ENCODE measurements at regions not wholly inside any gene's neighbourhood (a gene's known extent, or its start where the extent isn't known, plus 50 kb on each side); places are given as distances from the start of the nearest gene placed in this dataset.

DNA sequence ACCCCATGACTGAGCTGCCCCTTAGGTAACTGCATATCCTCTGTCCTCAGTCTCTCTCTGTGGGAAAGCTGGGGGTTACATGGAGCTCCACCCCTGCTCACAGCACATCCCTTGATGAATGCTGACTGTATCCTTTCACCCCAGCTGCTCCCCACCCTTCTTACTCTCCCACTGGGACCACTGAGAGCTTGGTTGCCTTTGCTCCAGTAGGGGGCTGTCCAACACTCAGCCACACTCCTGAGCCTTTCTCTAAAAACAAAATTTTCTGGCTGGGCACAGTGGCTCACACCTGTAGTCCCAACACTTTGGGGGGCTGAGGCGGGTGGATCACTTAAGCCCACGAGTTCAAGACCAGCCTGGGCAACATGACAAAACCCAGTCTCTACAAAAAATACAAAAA is 55.4 kb upstream of the EPCAM start:
- TF ChIP-seq YY1 (IDR thresholded peaks at IDR 0.05; ENCODE audit: low read depth) (no peak), TAF1 (IDR thresholded peaks at IDR 0.05; ENCODE audit: low read depth) (no peak), TEAD4 (IDR thresholded peaks at IDR 0.05) (no peak)
- TF ChIP-seq, protein P1, sequence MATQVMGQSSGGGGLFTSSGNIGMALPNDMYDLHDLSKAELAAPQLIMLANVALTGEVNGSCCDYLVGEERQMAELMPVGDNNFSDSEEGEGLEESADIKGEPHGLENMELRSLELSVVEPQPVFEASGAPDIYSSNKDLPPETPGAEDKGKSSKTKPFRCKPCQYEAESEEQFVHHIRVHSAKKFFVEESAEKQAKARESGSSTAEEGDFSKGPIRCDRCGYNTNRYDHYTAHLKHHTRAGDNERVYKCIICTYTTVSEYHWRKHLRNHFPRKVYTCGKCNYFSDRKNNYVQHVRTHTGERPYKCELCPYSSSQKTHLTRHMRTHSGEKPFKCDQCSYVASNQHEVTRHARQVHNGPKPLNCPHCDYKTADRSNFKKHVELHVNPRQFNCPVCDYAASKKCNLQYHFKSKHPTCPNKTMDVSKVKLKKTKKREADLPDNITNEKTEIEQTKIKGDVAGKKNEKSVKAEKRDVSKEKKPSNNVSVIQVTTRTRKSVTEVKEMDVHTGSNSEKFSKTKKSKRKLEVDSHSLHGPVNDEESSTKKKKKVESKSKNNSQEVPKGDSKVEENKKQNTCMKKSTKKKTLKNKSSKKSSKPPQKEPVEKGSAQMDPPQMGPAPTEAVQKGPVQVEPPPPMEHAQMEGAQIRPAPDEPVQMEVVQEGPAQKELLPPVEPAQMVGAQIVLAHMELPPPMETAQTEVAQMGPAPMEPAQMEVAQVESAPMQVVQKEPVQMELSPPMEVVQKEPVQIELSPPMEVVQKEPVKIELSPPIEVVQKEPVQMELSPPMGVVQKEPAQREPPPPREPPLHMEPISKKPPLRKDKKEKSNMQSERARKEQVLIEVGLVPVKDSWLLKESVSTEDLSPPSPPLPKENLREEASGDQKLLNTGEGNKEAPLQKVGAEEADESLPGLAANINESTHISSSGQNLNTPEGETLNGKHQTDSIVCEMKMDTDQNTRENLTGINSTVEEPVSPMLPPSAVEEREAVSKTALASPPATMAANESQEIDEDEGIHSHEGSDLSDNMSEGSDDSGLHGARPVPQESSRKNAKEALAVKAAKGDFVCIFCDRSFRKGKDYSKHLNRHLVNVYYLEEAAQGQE (IDR thresholded peaks at IDR 0.05; ENCODE audit: low read depth), result no peak
- TF ChIP-seq, protein P2, sequence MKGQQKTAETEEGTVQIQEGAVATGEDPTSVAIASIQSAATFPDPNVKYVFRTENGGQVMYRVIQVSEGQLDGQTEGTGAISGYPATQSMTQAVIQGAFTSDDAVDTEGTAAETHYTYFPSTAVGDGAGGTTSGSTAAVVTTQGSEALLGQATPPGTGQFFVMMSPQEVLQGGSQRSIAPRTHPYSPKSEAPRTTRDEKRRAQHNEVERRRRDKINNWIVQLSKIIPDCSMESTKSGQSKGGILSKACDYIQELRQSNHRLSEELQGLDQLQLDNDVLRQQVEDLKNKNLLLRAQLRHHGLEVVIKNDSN (IDR thresholded peaks at IDR 0.05), result no peak

Measured in Ishikawa (cell line).